ENCODE measurements at regions not wholly inside any gene's neighbourhood (a gene's known extent, or its start where the extent isn't known, plus 50 kb on each side); places are given as distances from the start of the nearest gene placed in this dataset.

GRCh38 chr2:238606311-238606710 lies 179.6 kb downstream of the ASB1 start:
- no peak for DNase-seq (ENCODE audit: low read depth in 1 of 2, low spot score in 1 of 2)
- no peak for FAIRE-seq
- Histone ChIP-seq H3K4me2 (no peak overlapping the region), H3K9me3 (peaks cover 40% of the 10 kb centered on the region), H3K4me3 (no peak overlapping the region), H3K4me1 (peaks cover 5% of the 10 kb centered on the region; the same call in 1 of the 3 replicates), H3K27ac (no peak overlapping the region)
- ChIA-PET POLR2A (no interaction called here), CTCF (interaction anchor here (1.1 kb wide), 1 partner anchor 33 kb away, joined by 3 read pairs; no protein-coding TSS in a partner anchor)
- no peak for TF ChIP-seq FOSL2 (IDR thresholded peaks at IDR 0.05)
- no peak for TF ChIP-seq FOSL2 (CRISPR knock-in tag; IDR thresholded peaks at IDR 0.05)
- ATAC-seq = no peak
- 82% methylated on average over 4 of the region's 4 CpGs for WGBS (ENCODE audit: missing lambda C conversion rate)

DNA sequence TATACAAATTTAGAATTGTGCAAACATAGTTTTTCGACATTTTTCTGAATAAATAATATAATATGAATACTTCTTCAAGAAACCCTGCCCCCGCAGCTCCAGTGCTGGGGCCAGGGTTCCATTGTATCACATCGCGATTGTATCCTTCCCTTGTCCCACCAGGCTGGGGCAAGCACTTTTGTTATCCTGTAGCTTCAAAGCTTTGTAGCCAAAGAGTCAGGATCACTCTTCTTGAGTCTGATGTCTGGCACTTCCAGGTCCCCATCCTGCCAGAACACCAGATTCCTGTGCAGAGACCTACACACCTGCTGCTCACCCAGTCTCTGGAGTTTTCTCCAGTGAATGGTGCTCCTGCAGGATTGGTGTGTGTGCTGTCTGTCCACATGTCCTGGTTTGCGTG lies 186.9 kb downstream of the ASB1 start:
- Histone ChIP-seq H3K4me3 (no peak overlapping the region), H3K27ac (no peak overlapping the region), H3K4me2 (no peak overlapping the region), H3K4me1 (no peaks in the 10 kb centered on the region), H3K9me3 (peaks cover 23% of the 10 kb centered on the region)
- CTCF ChIA-PET = no interaction called here
- DNase-seq (ENCODE audit: low read depth in 1 of 2, low spot score in 1 of 2) = no peak
- no peak for FAIRE-seq
- TF ChIP-seq BCL3 (IDR thresholded peaks at IDR 0.05) = no peak
- TF ChIP-seq ELK1 (IDR thresholded peaks at IDR 0.05; ENCODE audit: low read depth, low read length) = no peak
- TF ChIP-seq RNF2 (IDR thresholded peaks at IDR 0.05; ENCODE audit: borderline replicate concordance, low read depth) = no peak
- TF ChIP-seq POLR2AphosphoS2 (conservative IDR thresholded peaks at IDR 0.05; ENCODE audit: low read length) = no peak
- TF ChIP-seq, protein P1, sequence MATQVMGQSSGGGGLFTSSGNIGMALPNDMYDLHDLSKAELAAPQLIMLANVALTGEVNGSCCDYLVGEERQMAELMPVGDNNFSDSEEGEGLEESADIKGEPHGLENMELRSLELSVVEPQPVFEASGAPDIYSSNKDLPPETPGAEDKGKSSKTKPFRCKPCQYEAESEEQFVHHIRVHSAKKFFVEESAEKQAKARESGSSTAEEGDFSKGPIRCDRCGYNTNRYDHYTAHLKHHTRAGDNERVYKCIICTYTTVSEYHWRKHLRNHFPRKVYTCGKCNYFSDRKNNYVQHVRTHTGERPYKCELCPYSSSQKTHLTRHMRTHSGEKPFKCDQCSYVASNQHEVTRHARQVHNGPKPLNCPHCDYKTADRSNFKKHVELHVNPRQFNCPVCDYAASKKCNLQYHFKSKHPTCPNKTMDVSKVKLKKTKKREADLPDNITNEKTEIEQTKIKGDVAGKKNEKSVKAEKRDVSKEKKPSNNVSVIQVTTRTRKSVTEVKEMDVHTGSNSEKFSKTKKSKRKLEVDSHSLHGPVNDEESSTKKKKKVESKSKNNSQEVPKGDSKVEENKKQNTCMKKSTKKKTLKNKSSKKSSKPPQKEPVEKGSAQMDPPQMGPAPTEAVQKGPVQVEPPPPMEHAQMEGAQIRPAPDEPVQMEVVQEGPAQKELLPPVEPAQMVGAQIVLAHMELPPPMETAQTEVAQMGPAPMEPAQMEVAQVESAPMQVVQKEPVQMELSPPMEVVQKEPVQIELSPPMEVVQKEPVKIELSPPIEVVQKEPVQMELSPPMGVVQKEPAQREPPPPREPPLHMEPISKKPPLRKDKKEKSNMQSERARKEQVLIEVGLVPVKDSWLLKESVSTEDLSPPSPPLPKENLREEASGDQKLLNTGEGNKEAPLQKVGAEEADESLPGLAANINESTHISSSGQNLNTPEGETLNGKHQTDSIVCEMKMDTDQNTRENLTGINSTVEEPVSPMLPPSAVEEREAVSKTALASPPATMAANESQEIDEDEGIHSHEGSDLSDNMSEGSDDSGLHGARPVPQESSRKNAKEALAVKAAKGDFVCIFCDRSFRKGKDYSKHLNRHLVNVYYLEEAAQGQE (IDR thresholded peaks at IDR 0.05) = no peak
- no peak for TF ChIP-seq EP300 (IDR thresholded peaks at IDR 0.05)
- POLR2A ChIA-PET = no interaction called here
- ATAC-seq = no peak
- WGBS (ENCODE audit: missing lambda C conversion rate) = 57% methylated on average over 5 of the region's 5 CpGs

GRCh38 chr2:238614376-238614775 lies 187.6 kb downstream of the ASB1 start:
- no peak for TF ChIP-seq RNF2 (IDR thresholded peaks at IDR 0.05; ENCODE audit: borderline replicate concordance, low read depth)
- no peak for TF ChIP-seq SREBF2 (IDR thresholded peaks at IDR 0.05)
- no peak for TF ChIP-seq POLR2AphosphoS2 (conservative IDR thresholded peaks at IDR 0.05; ENCODE audit: low read length)
- no peak for TF ChIP-seq ZSCAN20 (CRISPR knock-in tag; IDR thresholded peaks at IDR 0.05)
- TF ChIP-seq FOXS1 (CRISPR knock-in tag; IDR thresholded peaks at IDR 0.05) = no peak
- no peak for TF ChIP-seq MYC (IDR thresholded peaks at IDR 0.05; ENCODE audit: borderline replicate concordance, low read length)
- no peak for TF ChIP-seq ELK1 (IDR thresholded peaks at IDR 0.05; ENCODE audit: low read depth, low read length)
- TF ChIP-seq NR3C1 (IDR thresholded peaks at IDR 0.05) = no peak
- no peak for TF ChIP-seq CBX8 (IDR thresholded peaks at IDR 0.05)
- ATAC-seq (no peak), FAIRE-seq (no peak), DNase-seq (ENCODE audit: low read depth in 1 of 2, low spot score in 1 of 2) (no peak)
- no peak overlapping the region for H3K4me3 ChIP-seq
- CTCF ChIA-PET = no interaction called here
- peaks cover 23% of the 10 kb centered on the region for H3K9me3 ChIP-seq
- POLR2A ChIA-PET = no interaction called here
- no peak overlapping the region for H3K27ac ChIP-seq
- no peak overlapping the region for H3K4me2 ChIP-seq
- H3K4me1 ChIP-seq = no peaks in the 10 kb centered on the region

Measured in A549 (cell line).